Smooth muscle cell (in vitro differentiated cells): ENCODE measurements at regions not wholly inside any gene's neighbourhood (a gene's known extent, or its start where the extent isn't known, plus 50 kb on each side); places are given as distances from the start of the nearest gene placed in this dataset.

ENCODE experiments used
- DNase-seq: peaks from one replicate; lab custom pipeline; 2025; ENCODE audit not compliant: unreplicated experiment; lab: John Stamatoyannopoulos, UW
- H2AFZ ChIP-seq: fragments of 200-600 bp; sonication (generic); 2 replicates; pipeline ENCODE4 v1.6.0; 2016; ENCODE audit warnings: antibody characterized with exemption, low read depth, mild to moderate bottlenecking
- H3F3A ChIP-seq: fragments of 200-600 bp; sonication (generic); 2 replicates; pipeline ENCODE4 v1.6.0; 2017; ENCODE audit warnings: antibody characterized with exemption, low read depth
- H3K27ac ChIP-seq: fragments of 200-600 bp; sonication (generic); 2 replicates; pipeline ENCODE4 v1.5.1; 2016; ENCODE audit warnings: low read depth, mild to moderate bottlenecking
- H3K27me3 ChIP-seq: fragments of 200-600 bp; sonication (generic); 2 replicates; pipeline ENCODE4 v1.6.1; 2016; ENCODE audit warnings: low read depth, mild to moderate bottlenecking
- H3K36me3 ChIP-seq: fragments of 200-600 bp; sonication (generic); 2 replicates; pipeline ENCODE4 v1.5.1; 2016; ENCODE audit warnings: low read depth
- H3K4me1 ChIP-seq: fragments of 200-600 bp; sonication (generic); 2 replicates; pipeline ENCODE4 v1.5.1; 2016; ENCODE audit warnings: low read depth
- H3K4me2 ChIP-seq: fragments of 200-600 bp; sonication (generic); 2 replicates; pipeline ENCODE4 v1.6.0; 2016; ENCODE audit warnings: mild to moderate bottlenecking
- H3K4me3 ChIP-seq: fragments of 200-600 bp; sonication (generic); 2 replicates; pipeline ENCODE4 v1.5.1; 2016; ENCODE audit warnings: mild to moderate bottlenecking
- H3K79me2 ChIP-seq: fragments of 200-600 bp; sonication (generic); 2 replicates; pipeline ENCODE4 v1.6.0; 2016; ENCODE audit warnings: low read depth, mild to moderate bottlenecking
- H3K9ac ChIP-seq: fragments of 200-600 bp; sonication (generic); 2 replicates; pipeline ENCODE4 v1.6.0; 2016; ENCODE audit warnings: low read depth
- H3K9me3 ChIP-seq: fragments of 200-600 bp; sonication (generic); replicated peaks from 2 replicates; pipeline ENCODE4 v1.5.1; 2016; ENCODE audit warnings: low read depth
- H4K20me1 ChIP-seq: fragments of 200-600 bp; sonication (generic); 2 replicates; pipeline ENCODE4 v1.6.0; 2016; ENCODE audit warnings: low read depth
- WGBS: methylation state at CpG from one replicate; pipeline ENCODE4 v1.1.7; 2016; ENCODE audit warnings: low lambda C conversion rate; 5-methylcytosine and 5-hydroxymethylcytosine counted together
- TF ChIP-seq, protein P1 (sequence below): fragments of 200-600 bp; sonication (generic); IDR thresholded peaks from 2 replicates; pipeline ENCODE4 v1.5.1; 2017; ENCODE audit warnings: borderline replicate concordance, mild to moderate bottlenecking, antibody characterized with exemption; ENCODE audit not compliant: insufficient read depth, poor library complexity, severe bottlenecking

DNA sequence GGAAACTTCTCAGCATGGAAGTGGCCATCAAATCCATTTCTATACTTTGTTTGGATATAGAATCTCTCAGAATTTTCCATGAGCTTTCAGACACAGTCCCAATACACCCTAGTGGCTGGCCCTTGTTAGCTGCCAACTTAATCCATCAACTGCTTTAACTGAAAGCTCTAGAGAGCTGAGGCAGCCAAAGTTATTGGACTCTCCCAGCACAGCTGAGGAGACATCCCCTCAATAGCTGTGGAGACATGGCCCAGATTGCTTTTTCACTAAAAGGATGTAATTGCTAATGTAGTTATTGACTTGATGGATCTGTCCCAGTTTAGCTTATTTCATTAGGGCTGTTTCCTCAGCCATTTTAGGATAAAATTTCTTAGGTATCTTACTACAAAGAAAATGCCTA is 94.8 kb upstream of the PRMT6 start:
- Histone ChIP-seq H3K79me2 (no peaks in the 10 kb centered on the region), H3F3A (no peaks in the 10 kb centered on the region), H3K36me3 (no peaks in the 10 kb centered on the region), H3K27me3 (no peaks in the 10 kb centered on the region), H3K9ac (no peak overlapping the region), H4K20me1 (no peaks in the 10 kb centered on the region), H3K4me2 (no peak overlapping the region), H3K4me3 (no peak overlapping the region), H3K27ac (no peak overlapping the region), H3K9me3 (no peaks in the 10 kb centered on the region), H3K4me1 (no peaks in the 10 kb centered on the region), H2AFZ (no peak overlapping the region)
- TF ChIP-seq, protein P1, sequence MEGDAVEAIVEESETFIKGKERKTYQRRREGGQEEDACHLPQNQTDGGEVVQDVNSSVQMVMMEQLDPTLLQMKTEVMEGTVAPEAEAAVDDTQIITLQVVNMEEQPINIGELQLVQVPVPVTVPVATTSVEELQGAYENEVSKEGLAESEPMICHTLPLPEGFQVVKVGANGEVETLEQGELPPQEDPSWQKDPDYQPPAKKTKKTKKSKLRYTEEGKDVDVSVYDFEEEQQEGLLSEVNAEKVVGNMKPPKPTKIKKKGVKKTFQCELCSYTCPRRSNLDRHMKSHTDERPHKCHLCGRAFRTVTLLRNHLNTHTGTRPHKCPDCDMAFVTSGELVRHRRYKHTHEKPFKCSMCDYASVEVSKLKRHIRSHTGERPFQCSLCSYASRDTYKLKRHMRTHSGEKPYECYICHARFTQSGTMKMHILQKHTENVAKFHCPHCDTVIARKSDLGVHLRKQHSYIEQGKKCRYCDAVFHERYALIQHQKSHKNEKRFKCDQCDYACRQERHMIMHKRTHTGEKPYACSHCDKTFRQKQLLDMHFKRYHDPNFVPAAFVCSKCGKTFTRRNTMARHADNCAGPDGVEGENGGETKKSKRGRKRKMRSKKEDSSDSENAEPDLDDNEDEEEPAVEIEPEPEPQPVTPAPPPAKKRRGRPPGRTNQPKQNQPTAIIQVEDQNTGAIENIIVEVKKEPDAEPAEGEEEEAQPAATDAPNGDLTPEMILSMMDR, result no peak
- no peak for DNase-seq

DNA sequence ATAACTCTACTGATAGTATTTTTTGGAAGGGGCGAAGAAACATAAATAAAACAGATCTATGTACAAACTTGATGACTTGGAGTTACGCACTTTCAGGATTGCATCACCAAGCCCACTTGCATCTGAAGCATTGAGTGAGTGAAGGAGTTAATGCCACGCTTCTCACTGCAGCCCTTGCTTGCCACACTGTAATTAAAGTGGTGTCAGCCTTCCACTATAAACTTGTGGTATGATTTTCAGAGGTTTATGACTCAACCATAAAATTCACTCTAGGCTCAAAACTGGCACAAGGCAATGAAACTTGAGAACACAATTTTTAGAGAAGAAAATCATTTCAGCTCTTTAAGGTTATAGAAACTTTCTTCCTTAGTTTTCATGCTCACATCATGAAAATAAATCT is 93.9 kb upstream of the PRMT6 start:
- Histone ChIP-seq H3K4me2 (no peak overlapping the region), H3F3A (no peaks in the 10 kb centered on the region), H2AFZ (no peak overlapping the region), H3K4me3 (no peak overlapping the region), H3K79me2 (no peaks in the 10 kb centered on the region), H3K9ac (no peak overlapping the region), H3K27ac (no peak overlapping the region), H3K36me3 (no peaks in the 10 kb centered on the region), H3K27me3 (no peaks in the 10 kb centered on the region), H4K20me1 (no peaks in the 10 kb centered on the region), H3K9me3 (no peaks in the 10 kb centered on the region), H3K4me1 (no peaks in the 10 kb centered on the region)
- TF ChIP-seq, protein P1, result no peak
- WGBS, result 86% methylated on average over 3 of the region's 3 CpGs
- DNase-seq, result no peak

DNA sequence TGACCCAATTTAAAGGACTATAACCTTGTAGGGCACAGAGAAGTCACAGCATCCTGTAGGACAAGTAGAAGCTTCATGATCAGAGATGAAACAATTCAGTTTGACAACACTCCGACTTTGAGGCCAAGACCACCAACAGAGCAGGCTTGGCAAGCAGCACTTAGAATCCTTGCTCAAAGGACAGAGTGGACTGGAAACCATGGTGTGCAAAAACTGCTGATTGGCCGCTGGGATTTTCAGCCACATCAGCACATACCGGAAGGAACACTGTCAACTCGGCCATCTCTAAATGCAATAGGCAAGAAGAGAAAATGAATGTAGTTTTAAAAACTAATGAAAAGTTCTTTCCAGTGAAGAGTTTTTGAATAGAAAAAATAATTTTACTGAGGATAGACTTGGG is 92.0 kb upstream of the PRMT6 start:
- Histone ChIP-seq H2AFZ (no peak overlapping the region), H3K4me1 (no peaks in the 10 kb centered on the region), H3F3A (no peaks in the 10 kb centered on the region), H3K79me2 (no peaks in the 10 kb centered on the region), H3K9ac (no peak overlapping the region), H4K20me1 (no peaks in the 10 kb centered on the region), H3K4me2 (no peak overlapping the region), H3K4me3 (no peak overlapping the region), H3K27ac (no peak overlapping the region), H3K9me3 (no peaks in the 10 kb centered on the region), H3K36me3 (no peaks in the 10 kb centered on the region), H3K27me3 (no peaks in the 10 kb centered on the region)
- WGBS, result 87% methylated on average over 4 of the region's 4 CpGs
- TF ChIP-seq, protein P1, result no peak
- DNase-seq, result no peak

DNA sequence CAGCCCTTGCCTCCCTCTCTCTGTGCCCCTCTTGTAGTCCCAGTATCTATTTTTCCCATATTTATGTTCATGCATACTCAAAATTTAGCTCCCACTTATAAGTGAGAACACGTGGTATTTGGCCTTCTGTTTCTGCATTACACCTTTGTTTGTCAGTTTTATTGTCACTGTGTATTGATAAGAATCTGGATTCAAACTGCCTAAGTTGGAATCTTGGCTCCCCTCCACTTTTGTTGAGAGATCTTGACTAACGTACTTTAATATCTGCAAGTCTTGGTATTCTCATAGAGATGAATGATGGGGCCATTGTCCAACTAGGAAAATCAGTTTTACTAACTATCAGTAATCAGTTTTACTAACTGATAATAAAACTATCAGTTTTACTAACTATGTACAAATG is 87.8 kb upstream of the PRMT6 start:
- no peak for DNase-seq
- TF ChIP-seq, protein P1, result no peak

More for the DNA sequence above, 87.8 kb upstream of the PRMT6 start:
- 90% methylated on average over 2 of the region's 2 CpGs for WGBS
- Histone ChIP-seq H3K36me3 (no peaks in the 10 kb centered on the region), H3K9me3 (no peaks in the 10 kb centered on the region), H3K27ac (no peak overlapping the region), H3F3A (no peaks in the 10 kb centered on the region), H4K20me1 (no peaks in the 10 kb centered on the region), H3K4me2 (no peak overlapping the region), H3K4me3 (no peak overlapping the region), H3K4me1 (no peaks in the 10 kb centered on the region), H2AFZ (no peak overlapping the region), H3K9ac (no peak overlapping the region), H3K27me3 (no peaks in the 10 kb centered on the region), H3K79me2 (no peaks in the 10 kb centered on the region)
